GM23338 (cell line): ENCODE measurements at regions not wholly inside any gene's neighbourhood (a gene's known extent, or its start where the extent isn't known, plus 50 kb on each side); places are given as distances from the start of the nearest gene placed in this dataset.
"Not testable (repeated sequence)": the region's sequence is repeated elsewhere in the genome, so short reads cannot be mapped to it uniquely, and the experiment has no call there.

Source experiments
- ATAC-seq: fragments of 200-7000 bp; cut with Tn5 transposase; 3 replicates; pipeline ENCODE4 v1.9.1; 2020
- DNase-seq: peaks from one replicate; pipeline ENCODE4 v3.0.0-alpha.2; 2015; ENCODE audit warnings: low spot score
- H2AFZ ChIP-seq: fragments of 200-600 bp; sonication (generic); 2 replicates; pipeline ENCODE4 v1.8.0; 2016; ENCODE audit warnings: antibody characterized with exemption, mild to moderate bottlenecking, moderate library complexity
- H3F3A ChIP-seq: fragments of 200-600 bp; sonication (generic); replicated peaks from 2 replicates; pipeline ENCODE4 v1.8.0; 2017; ENCODE audit warnings: antibody characterized with exemption, mixed run types, low read depth
- H3K27ac ChIP-seq: fragments of 200-600 bp; sonication (generic); 2 replicates; pipeline ENCODE4 v1.6.1; 2016; ENCODE audit warnings: low read depth
- H3K27me3 ChIP-seq: fragments of 200-600 bp; sonication (generic); 2 replicates; pipeline ENCODE4 v1.8.0; 2016; ENCODE audit warnings: mild to moderate bottlenecking, mixed run types, moderate library complexity; ENCODE audit not compliant: insufficient read depth
- H3K36me3 ChIP-seq: fragments of 200-600 bp; sonication (generic); 2 replicates; pipeline ENCODE4 v1.8.0; 2016; ENCODE audit warnings: mild to moderate bottlenecking; ENCODE audit not compliant: insufficient read depth
- H3K4me1 ChIP-seq: fragments of 200-600 bp; sonication (generic); 2 replicates; pipeline ENCODE4 v1.8.0; 2016; ENCODE audit warnings: mild to moderate bottlenecking, moderate library complexity; ENCODE audit not compliant: insufficient read depth
- H3K4me2 ChIP-seq: fragments of 200-600 bp; sonication (generic); 2 replicates; pipeline ENCODE4 v1.7.1; 2017; ENCODE audit warnings: mixed run types
- H3K4me3 ChIP-seq: fragments of 200-600 bp; sonication (generic); 2 replicates; pipeline ENCODE4 v1.6.1; 2016; ENCODE audit warnings: mixed run types
- H3K79me2 ChIP-seq: fragments of 200-600 bp; sonication (generic); replicated peaks from 2 replicates; pipeline ENCODE4 v1.8.0; 2017; ENCODE audit warnings: mild to moderate bottlenecking; ENCODE audit not compliant: insufficient read depth
- H3K9me2 ChIP-seq: fragments of 200-600 bp; sonication (generic); 2 replicates; pipeline ENCODE4 v1.8.0; 2017; ENCODE audit not compliant: insufficient read depth
- H4K20me1 ChIP-seq: fragments of 200-600 bp; sonication (generic); replicated peaks from 2 replicates; pipeline ENCODE4 v1.8.0; 2017; ENCODE audit warnings: mild to moderate bottlenecking; ENCODE audit not compliant: insufficient read depth
- H3K27ac Mint-ChIP-seq: 2 replicates; pipeline ENCODE4 v1.8.0; 2020; ENCODE audit warnings: inconsistent platforms, mild to moderate bottlenecking, moderate library complexity, mixed read lengths
- H3K27me3 Mint-ChIP-seq: 3 replicates; pipeline ENCODE4 v1.8.0; 2022; ENCODE audit warnings: low read depth, mild to moderate bottlenecking, moderate library complexity, mixed read lengths, inconsistent platforms; ENCODE audit not compliant: insufficient read depth, poor library complexity
- H3K36me3 Mint-ChIP-seq: 3 replicates; pipeline ENCODE4 v1.8.0; 2021; ENCODE audit warnings: low read depth, mild to moderate bottlenecking, inconsistent platforms, moderate library complexity, mixed read lengths
- H3K4me1 Mint-ChIP-seq: 3 replicates; pipeline ENCODE4 v1.8.0; 2020; ENCODE audit warnings: mild to moderate bottlenecking, inconsistent platforms, mixed read lengths
- H3K4me3 Mint-ChIP-seq: 3 replicates; pipeline ENCODE4 v1.8.0; 2021; ENCODE audit warnings: moderate library complexity, mild to moderate bottlenecking, inconsistent platforms, mixed read lengths
- H3K9me3 Mint-ChIP-seq: 3 replicates; pipeline ENCODE4 v1.8.0; 2020; ENCODE audit warnings: moderate library complexity, mild to moderate bottlenecking, inconsistent platforms, mixed read lengths
- EZH2phosphoT487 ChIP-seq: fragments of 200-600 bp; sonication (generic); IDR thresholded peaks from one replicate; pipeline ENCODE4 v1.8.1; 2018; ENCODE audit warnings: antibody characterized with exemption; ENCODE audit not compliant: unreplicated experiment
- JUNB ChIP-seq: IDR thresholded peaks from one replicate; pipeline ENCODE4 v1.6.1; 2016; ENCODE audit warnings: antibody characterized with exemption; ENCODE audit not compliant: unreplicated experiment
- NANOG ChIP-seq: IDR thresholded peaks from 2 replicates; pipeline ENCODE4 v1.6.1; 2016; ENCODE audit warnings: antibody characterized with exemption, borderline replicate concordance
- POLR2AphosphoS5 ChIP-seq: IDR thresholded peaks from 2 replicates; pipeline ENCODE4 v1.6.1; 2016; ENCODE audit warnings: antibody characterized with exemption, low read depth
- REST ChIP-seq: IDR thresholded peaks from one replicate; pipeline ENCODE4 v1.6.1; 2018; ENCODE audit warnings: antibody characterized with exemption; ENCODE audit not compliant: unreplicated experiment
- STAT1 ChIP-seq: IDR thresholded peaks from one replicate; pipeline ENCODE4 v1.6.1; 2016; ENCODE audit warnings: antibody characterized with exemption; ENCODE audit not compliant: unreplicated experiment
- ZNF114 ChIP-seq: fragments of 250-450 bp; sonication (Bioruptor Pico); IDR thresholded peaks from 2 replicates; pipeline ENCODE4 v1.5.0; 2020; ENCODE audit warnings: mild to moderate bottlenecking, moderate library complexity

GRCh38 chr19:27858981-27859581 lies 1353.9 kb downstream of the UQCRFS1 start:
- peaks cover 10% of the 10 kb centered on the region for H3K27me3 Mint-ChIP-seq
- no peaks in the 10 kb centered on the region for H3K4me1 ChIP-seq
- no peak overlapping the region for H3K27ac ChIP-seq
- DNase-seq (no peak), ATAC-seq (no peak)
- H3K4me2 ChIP-seq: no peak overlapping the region
- no peaks in the 10 kb centered on the region for H3K36me3 ChIP-seq
- H3K9me2 ChIP-seq: no peaks in the 10 kb centered on the region
- peaks cover 98% of the 10 kb centered on the region for H3K9me3 Mint-ChIP-seq
- H3K4me3 Mint-ChIP-seq: no peak overlapping the region; the same call in 2 of the 3 replicates
- no peaks in the 10 kb centered on the region for H3F3A ChIP-seq
- no peaks in the 10 kb centered on the region for H4K20me1 ChIP-seq
- no peaks in the 10 kb centered on the region for H3K79me2 ChIP-seq
- no peaks in the 10 kb centered on the region for H3K4me1 Mint-ChIP-seq
- no peaks in the 10 kb centered on the region for H3K27me3 ChIP-seq
- no peak overlapping the region for H3K27ac Mint-ChIP-seq
- H2AFZ ChIP-seq: no peak overlapping the region
- no peak for TF ChIP-seq ZNF114
- H3K4me3 ChIP-seq: no peak overlapping the region
- H3K36me3 Mint-ChIP-seq: peaks cover 58% of the 10 kb centered on the region

- H3K27me3 Mint-ChIP-seq, H3K36me3 ChIP-seq, H3K4me3 Mint-ChIP-seq, ATAC-seq, H3K27me3 ChIP-seq, H3K9me2 ChIP-seq, H3K4me2 ChIP-seq, H3K79me2 ChIP-seq, H3K27ac Mint-ChIP-seq, H3K4me1 ChIP-seq, H3K4me1 Mint-ChIP-seq, H3F3A ChIP-seq, H3K27ac ChIP-seq, DNase-seq, H4K20me1 ChIP-seq, H3K4me3 ChIP-seq, H2AFZ ChIP-seq: not testable (repeated sequence)
- H3K9me3 Mint-ChIP-seq: peaks cover 100% of the 10 kb centered on the region
- H3K36me3 Mint-ChIP-seq: peaks cover 40% of the 10 kb centered on the region
Observed at GRCh38 chr19:27852931-27853330, 1360.0 kb downstream of the UQCRFS1 start.

- no peak for ATAC-seq
- Histone ChIP-seq H3K36me3 (no peaks in the 10 kb centered on the region; the same call in 1 of the 2 replicates), H3F3A (no peaks in the 10 kb centered on the region), H3K4me2 (no peak overlapping the region), H3K79me2 (no peaks in the 10 kb centered on the region), H3K4me3 (no peak overlapping the region), H3K27me3 (no peaks in the 10 kb centered on the region), H3K4me1 (no peaks in the 10 kb centered on the region), H4K20me1 (no peaks in the 10 kb centered on the region), H3K27ac (no peak overlapping the region), H2AFZ (no peak overlapping the region), H3K9me2 (no peaks in the 10 kb centered on the region)
- H3K4me3 Mint-ChIP-seq: no peak overlapping the region
- DNase-seq: no peak
- H3K36me3 Mint-ChIP-seq: peaks cover 46% of the 10 kb centered on the region
- TF ChIP-seq REST (no peak), JUNB (no peak), POLR2AphosphoS5 (no peak), ZNF114 (no peak), STAT1 (no peak), EZH2phosphoT487 (no peak), NANOG (no peak)
- no peak overlapping the region for H3K27ac Mint-ChIP-seq
- H3K27me3 Mint-ChIP-seq: no peaks in the 10 kb centered on the region
- H3K4me1 Mint-ChIP-seq: no peaks in the 10 kb centered on the region
- H3K9me3 Mint-ChIP-seq: peaks cover 100% of the 10 kb centered on the region
Observed at GRCh38 chr19:27851543-27852060, 1361.3 kb downstream of the UQCRFS1 start.
